ENCODE measurements at regions not wholly inside any gene's neighbourhood (a gene's known extent, or its start where the extent isn't known, plus 50 kb on each side); places are given as distances from the start of the nearest gene placed in this dataset.

DNA sequence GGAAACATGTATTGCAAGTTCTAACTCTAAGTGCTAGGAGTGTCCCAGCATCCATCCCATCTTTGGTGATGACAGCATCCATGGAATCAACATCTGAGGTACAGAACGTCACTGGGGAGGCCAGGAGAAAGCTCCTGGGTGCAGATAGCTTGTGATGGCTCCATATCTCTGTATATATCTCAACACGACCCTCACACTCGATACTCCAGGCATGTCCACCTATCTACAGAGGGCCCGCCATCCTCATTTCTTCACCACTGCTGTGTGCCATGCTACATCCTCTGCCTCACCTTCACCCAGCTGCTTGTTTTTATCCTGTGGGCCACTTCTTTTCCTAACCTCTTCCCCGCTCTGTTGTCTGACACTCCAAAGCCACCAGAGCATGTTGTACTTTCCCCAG, 100.4 kb upstream of the SERP2 start:
- TF ChIP-seq YY1 (IDR thresholded peaks at IDR 0.05; ENCODE audit: insufficient read depth, insufficient read length) (no peak), ZNF274 (IDR thresholded peaks at IDR 0.05; ENCODE audit: low read depth, low read length) (no peak), SUZ12 (IDR thresholded peaks at IDR 0.05; ENCODE audit: extremely low read depth, insufficient read depth, insufficient read length) (no peak)
